ENCODE measurements at regions not wholly inside any gene's neighbourhood (a gene's known extent, or its start where the extent isn't known, plus 50 kb on each side); places are given as distances from the start of the nearest gene placed in this dataset.

- intact Hi-C loops (cut with DNase I, micrococcal nuclease) = no loop called here
- DNase-seq = no peak
- Histone ChIP-seq H3K36me3 (ENCODE audit: low read depth) (no peaks in the 10 kb centered on the region), H3K4me3 (no peak overlapping the region), H3K4me1 (ENCODE audit: low read depth) (no peaks in the 10 kb centered on the region), H3K9me3 (no peaks in the 10 kb centered on the region)
- no peak for ATAC-seq
- no peak for TF ChIP-seq CTCF (IDR thresholded peaks at IDR 0.05)
These were observed 315.1 kb downstream of the C7orf25 start for GRCh38 chr7:42596737-42597136.

- intact Hi-C loops (cut with DNase I, micrococcal nuclease) = no loop called here
- no peak for TF ChIP-seq CTCF (IDR thresholded peaks at IDR 0.05)
- ATAC-seq = no peak
- no peaks in the 10 kb centered on the region for H3K4me1 ChIP-seq (ENCODE audit: low read depth)
- no peak for DNase-seq
- H3K4me3 ChIP-seq = no peak overlapping the region
- no peaks in the 10 kb centered on the region for H3K36me3 ChIP-seq (ENCODE audit: low read depth)
- H3K9me3 ChIP-seq = no peaks in the 10 kb centered on the region
These were observed 318.0 kb downstream of the C7orf25 start for GRCh38 chr7:42593860-42594259.

GRCh38 chr7:42590771-42591310 is 321.0 kb downstream of the C7orf25 start:
- H3K4me1 ChIP-seq (ENCODE audit: low read depth) = no peaks in the 10 kb centered on the region
- TF ChIP-seq CTCF (IDR thresholded peaks at IDR 0.05) = no peak
- ATAC-seq (no peak), DNase-seq (no peak)
- no peak overlapping the region for H3K4me3 ChIP-seq
- no peaks in the 10 kb centered on the region for H3K9me3 ChIP-seq
- H3K36me3 ChIP-seq (ENCODE audit: low read depth) = no peaks in the 10 kb centered on the region
- intact Hi-C loops (cut with DNase I, micrococcal nuclease) = no loop called here

- TF ChIP-seq CTCF (IDR thresholded peaks at IDR 0.05) = no peak
- no peak overlapping the region for H3K4me3 ChIP-seq
- no peaks in the 10 kb centered on the region for H3K9me3 ChIP-seq
- ATAC-seq (no peak), DNase-seq (no peak)
- intact Hi-C loops (cut with DNase I, micrococcal nuclease) = no loop called here
- H3K4me1 ChIP-seq (ENCODE audit: low read depth) = no peaks in the 10 kb centered on the region
- H3K36me3 ChIP-seq (ENCODE audit: low read depth) = no peaks in the 10 kb centered on the region
These were observed 323.0 kb downstream of the C7orf25 start for GRCh38 chr7:42588876-42589275.

- Histone ChIP-seq H3K4me3 (no peak overlapping the region), H3K9me3 (no peaks in the 10 kb centered on the region), H3K4me1 (ENCODE audit: low read depth) (no peaks in the 10 kb centered on the region), H3K36me3 (ENCODE audit: low read depth) (no peaks in the 10 kb centered on the region)
- DNase-seq (no peak), ATAC-seq (no peak)
- intact Hi-C loops (cut with DNase I, micrococcal nuclease) = no loop called here
- TF ChIP-seq CTCF (IDR thresholded peaks at IDR 0.05) = no peak
These were observed 324.1 kb downstream of the C7orf25 start for GRCh38 chr7:42587806-42588205.

GRCh38 chr7:42580061-42580460 is 331.8 kb downstream of the C7orf25 start:
- Histone ChIP-seq H3K36me3 (ENCODE audit: low read depth) (no peaks in the 10 kb centered on the region), H3K9me3 (no peaks in the 10 kb centered on the region), H3K4me1 (ENCODE audit: low read depth) (no peaks in the 10 kb centered on the region), H3K4me3 (no peak overlapping the region)
- DNase-seq = no peak
- intact Hi-C loops (cut with DNase I, micrococcal nuclease) = no loop called here
- no peak for ATAC-seq
- TF ChIP-seq CTCF (IDR thresholded peaks at IDR 0.05) = no peak

All from mucosa of descending colon (tissue), 3 donors.